Panc1 (cell line): ENCODE measurements at regions not wholly inside any gene's neighbourhood (a gene's known extent, or its start where the extent isn't known, plus 50 kb on each side); places are given as distances from the start of the nearest gene placed in this dataset.

ENCODE experiments used
- POLR2AphosphoS5 ChIP-seq: IDR thresholded peaks from 2 replicates; pipeline ENCODE4 v1.6.1; 2012; ENCODE audit warnings: mild to moderate bottlenecking, low read depth, low read length, moderate library complexity
- TF ChIP-seq, protein P1 (sequence below): fragments of 450-650 bp; IDR thresholded peaks from 2 replicates; pipeline ENCODE4 v1.5.1; 2017; ENCODE audit warnings: mild to moderate bottlenecking
- TF ChIP-seq, protein P2 (sequence below), 2 experiments: IDR thresholded peaks; 2 replicates each; pipeline ENCODE4 v1.6.1; 2011 to 2012; ENCODE audit warnings: low read depth in 2 of 2, control low read depth in 1 of 2, low read length in 1 of 2, mild to moderate bottlenecking in 1 of 2, moderate library complexity in 1 of 2; ENCODE audit not compliant: insufficient read depth in 1 of 2

DNA sequence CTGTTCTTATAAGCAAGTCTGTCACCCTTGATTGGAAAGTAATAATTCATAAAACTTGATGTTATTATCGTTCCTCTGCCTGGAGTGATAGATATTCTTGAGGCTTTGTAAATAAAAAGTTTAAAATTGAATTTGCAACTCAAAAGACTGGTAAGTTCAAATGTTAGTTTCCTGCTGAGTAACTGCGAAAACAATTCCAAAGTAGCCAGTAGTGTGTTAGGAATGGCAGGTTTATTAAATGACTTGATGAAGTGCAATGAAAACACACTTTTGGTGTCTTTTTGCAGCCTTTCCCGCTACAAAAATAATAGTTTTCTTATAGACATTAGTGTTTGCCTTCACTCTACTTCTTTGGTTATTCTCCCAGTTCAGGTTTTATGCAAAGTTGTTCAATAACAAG lies 299.3 kb downstream of the DLEU7 start:
- TF ChIP-seq, protein P1, sequence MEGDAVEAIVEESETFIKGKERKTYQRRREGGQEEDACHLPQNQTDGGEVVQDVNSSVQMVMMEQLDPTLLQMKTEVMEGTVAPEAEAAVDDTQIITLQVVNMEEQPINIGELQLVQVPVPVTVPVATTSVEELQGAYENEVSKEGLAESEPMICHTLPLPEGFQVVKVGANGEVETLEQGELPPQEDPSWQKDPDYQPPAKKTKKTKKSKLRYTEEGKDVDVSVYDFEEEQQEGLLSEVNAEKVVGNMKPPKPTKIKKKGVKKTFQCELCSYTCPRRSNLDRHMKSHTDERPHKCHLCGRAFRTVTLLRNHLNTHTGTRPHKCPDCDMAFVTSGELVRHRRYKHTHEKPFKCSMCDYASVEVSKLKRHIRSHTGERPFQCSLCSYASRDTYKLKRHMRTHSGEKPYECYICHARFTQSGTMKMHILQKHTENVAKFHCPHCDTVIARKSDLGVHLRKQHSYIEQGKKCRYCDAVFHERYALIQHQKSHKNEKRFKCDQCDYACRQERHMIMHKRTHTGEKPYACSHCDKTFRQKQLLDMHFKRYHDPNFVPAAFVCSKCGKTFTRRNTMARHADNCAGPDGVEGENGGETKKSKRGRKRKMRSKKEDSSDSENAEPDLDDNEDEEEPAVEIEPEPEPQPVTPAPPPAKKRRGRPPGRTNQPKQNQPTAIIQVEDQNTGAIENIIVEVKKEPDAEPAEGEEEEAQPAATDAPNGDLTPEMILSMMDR: no peak
- TF ChIP-seq, protein P2, sequence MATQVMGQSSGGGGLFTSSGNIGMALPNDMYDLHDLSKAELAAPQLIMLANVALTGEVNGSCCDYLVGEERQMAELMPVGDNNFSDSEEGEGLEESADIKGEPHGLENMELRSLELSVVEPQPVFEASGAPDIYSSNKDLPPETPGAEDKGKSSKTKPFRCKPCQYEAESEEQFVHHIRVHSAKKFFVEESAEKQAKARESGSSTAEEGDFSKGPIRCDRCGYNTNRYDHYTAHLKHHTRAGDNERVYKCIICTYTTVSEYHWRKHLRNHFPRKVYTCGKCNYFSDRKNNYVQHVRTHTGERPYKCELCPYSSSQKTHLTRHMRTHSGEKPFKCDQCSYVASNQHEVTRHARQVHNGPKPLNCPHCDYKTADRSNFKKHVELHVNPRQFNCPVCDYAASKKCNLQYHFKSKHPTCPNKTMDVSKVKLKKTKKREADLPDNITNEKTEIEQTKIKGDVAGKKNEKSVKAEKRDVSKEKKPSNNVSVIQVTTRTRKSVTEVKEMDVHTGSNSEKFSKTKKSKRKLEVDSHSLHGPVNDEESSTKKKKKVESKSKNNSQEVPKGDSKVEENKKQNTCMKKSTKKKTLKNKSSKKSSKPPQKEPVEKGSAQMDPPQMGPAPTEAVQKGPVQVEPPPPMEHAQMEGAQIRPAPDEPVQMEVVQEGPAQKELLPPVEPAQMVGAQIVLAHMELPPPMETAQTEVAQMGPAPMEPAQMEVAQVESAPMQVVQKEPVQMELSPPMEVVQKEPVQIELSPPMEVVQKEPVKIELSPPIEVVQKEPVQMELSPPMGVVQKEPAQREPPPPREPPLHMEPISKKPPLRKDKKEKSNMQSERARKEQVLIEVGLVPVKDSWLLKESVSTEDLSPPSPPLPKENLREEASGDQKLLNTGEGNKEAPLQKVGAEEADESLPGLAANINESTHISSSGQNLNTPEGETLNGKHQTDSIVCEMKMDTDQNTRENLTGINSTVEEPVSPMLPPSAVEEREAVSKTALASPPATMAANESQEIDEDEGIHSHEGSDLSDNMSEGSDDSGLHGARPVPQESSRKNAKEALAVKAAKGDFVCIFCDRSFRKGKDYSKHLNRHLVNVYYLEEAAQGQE (IDR thresholded peaks at IDR 0.05; ENCODE audit: insufficient read depth in 1 of 2, low read depth in 2 of 2, low read length in 1 of 2): no peak
- TF ChIP-seq POLR2AphosphoS5: no peak
